Mesodermal cell (in vitro differentiated cells): ENCODE measurements at regions not wholly inside any gene's neighbourhood (a gene's known extent, or its start where the extent isn't known, plus 50 kb on each side); places are given as distances from the start of the nearest gene placed in this dataset.

Experiments
- H3K27ac ChIP-seq: 2 replicates; pipeline ENCODE4 v1.7.0; 2013; ENCODE audit warnings: mild to moderate bottlenecking, low read depth, low read length, moderate library complexity; ENCODE audit not compliant: severe bottlenecking
- H3K36me3 ChIP-seq: 2 replicates; pipeline ENCODE4 v1.7.1; 2013; ENCODE audit warnings: mild to moderate bottlenecking, low read length, moderate library complexity; ENCODE audit not compliant: control insufficient read depth, insufficient read depth
- H3K4me1 ChIP-seq: one replicate; pipeline ENCODE4 v1.7.1; 2013; ENCODE audit warnings: mild to moderate bottlenecking, low read length; ENCODE audit not compliant: insufficient read depth, control insufficient read depth, poor library complexity, severe bottlenecking
- H3K4me3 ChIP-seq: 2 replicates; pipeline ENCODE4 v1.7.0; 2013; ENCODE audit warnings: low read length, control low read depth, mild to moderate bottlenecking; ENCODE audit not compliant: insufficient read depth, poor library complexity, severe bottlenecking; ENCODE audit errors: extremely low read depth
- H3K9me3 ChIP-seq: 2 replicates; pipeline ENCODE4 v1.7.1; 2013; ENCODE audit warnings: mild to moderate bottlenecking, low read length, moderate library complexity; ENCODE audit not compliant: control insufficient read depth
- WGBS, 2 experiments: methylation state at CpG; one replicate each; pipeline ENCODE4 v1.1.5; 2013; ENCODE audit warnings: missing lambda C conversion rate in 2 of 2; ENCODE audit not compliant: insufficient coverage in 2 of 2; 5-methylcytosine and 5-hydroxymethylcytosine counted together

DNA sequence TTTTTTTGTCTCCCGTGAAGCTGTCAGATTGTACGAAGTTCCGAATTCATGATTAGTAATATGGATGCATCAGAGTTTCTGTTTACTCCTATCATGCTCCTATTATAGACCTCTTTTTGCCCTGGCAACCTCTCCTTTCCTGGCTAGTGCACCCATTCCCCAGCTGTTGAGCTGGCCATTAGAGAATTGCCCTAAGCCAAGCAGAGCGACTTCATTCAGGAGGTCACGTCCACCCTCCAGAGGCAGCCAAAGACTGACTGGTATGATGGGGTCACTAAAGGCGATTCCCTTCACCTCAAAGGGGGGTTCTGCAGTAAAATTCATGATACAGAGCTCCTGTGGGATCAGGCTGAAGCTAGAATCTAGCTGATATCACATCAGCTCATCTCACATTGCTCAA lies 351.9 kb downstream of the BTBD3 start:
- 86 to 100% methylated on average over 1 to 3 of the region's 6 CpGs for WGBS, 2 experiments
- no peaks in the 10 kb centered on the region for H3K4me1 ChIP-seq
- no peaks in the 10 kb centered on the region for H3K36me3 ChIP-seq
- H3K4me3 ChIP-seq: no peak overlapping the region
- H3K9me3 ChIP-seq: no peaks in the 10 kb centered on the region
- no peak overlapping the region for H3K27ac ChIP-seq

DNA sequence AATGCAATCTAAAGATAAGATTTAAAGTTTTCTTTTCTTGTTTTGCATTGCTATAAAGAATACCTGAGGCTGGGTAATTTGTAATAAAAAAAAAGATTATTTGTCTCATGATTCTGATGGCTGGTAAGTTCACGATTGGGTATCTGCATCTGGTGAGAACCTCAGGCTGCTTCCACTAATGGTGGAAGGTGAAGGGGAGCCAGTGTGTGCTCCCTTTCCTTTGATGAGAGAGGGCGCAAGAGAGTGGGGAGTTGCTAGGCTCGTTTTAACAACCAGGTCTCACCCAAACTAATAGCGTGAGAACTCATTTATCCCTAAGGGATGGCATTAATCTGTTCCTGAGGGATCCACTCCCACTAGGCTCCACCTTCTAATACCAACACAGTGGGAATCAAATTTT lies 353.2 kb downstream of the BTBD3 start:
- no peaks in the 10 kb centered on the region for H3K36me3 ChIP-seq
- 61 to 77% methylated on average over 1 to 2 of the region's 4 CpGs for WGBS, 2 experiments
- H3K4me1 ChIP-seq: no peaks in the 10 kb centered on the region
- H3K4me3 ChIP-seq: no peak overlapping the region
- no peak overlapping the region for H3K27ac ChIP-seq
- H3K9me3 ChIP-seq: no peaks in the 10 kb centered on the region

DNA sequence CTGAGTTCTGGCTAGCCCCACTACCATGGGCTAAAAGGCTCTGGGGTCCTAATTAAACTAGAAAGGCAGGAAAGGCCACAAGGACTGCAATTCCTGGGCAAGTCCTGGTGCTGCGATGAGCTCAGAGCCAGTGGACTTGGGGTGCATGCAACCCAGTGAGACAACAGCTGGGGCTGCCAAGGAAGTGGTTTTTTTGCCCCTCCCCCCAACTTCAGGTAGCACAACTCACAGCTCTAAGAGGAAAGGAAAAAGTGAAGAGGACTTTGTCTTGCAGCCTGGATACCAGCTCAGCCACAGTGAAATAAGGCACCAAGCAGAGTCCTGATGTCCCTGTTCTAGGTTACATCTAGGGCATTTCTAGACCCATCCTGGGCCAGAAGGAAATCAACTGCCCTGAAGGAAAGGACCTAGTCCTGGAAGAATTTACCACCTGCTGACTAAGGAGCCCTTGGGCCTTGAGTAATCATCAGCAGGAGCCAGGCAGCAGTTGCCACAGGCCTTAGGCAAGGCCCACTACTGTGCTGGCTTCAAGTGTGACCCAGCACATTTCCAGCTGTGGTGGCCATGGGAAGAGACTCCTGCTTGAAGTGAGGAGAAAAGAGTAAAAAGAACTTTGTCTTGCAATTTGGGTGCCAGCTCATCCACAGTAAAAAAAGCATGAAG lies 358.4 kb downstream of the BTBD3 start:
- Histone ChIP-seq H3K36me3 (no peaks in the 10 kb centered on the region), H3K4me3 (no peak overlapping the region), H3K4me1 (no peaks in the 10 kb centered on the region), H3K9me3 (no peaks in the 10 kb centered on the region), H3K27ac (no peak overlapping the region)
- 83 to 100% methylated on average over 1 of the region's 1 CpG for WGBS, 2 experiments

DNA sequence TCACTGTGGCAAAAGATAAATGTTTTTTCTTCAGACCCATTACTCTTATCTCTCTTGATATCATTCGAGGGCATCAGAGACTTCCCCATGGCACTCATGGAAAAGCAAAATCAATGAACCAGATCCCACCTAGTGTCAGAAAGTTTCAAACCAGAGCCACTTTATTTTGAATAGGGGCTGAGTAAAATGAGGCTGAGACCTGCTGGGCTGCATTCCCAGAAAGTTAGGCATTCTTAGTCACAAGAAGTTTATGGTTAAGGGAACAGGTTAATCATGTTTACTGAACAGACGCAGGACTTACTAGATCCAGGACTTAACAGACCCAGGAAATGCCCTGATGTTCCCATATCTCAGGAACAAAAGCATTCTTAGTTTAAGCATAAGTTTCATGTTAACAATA lies 369.9 kb downstream of the BTBD3 start:
- no peak overlapping the region for H3K27ac ChIP-seq
- H3K9me3 ChIP-seq: no peaks in the 10 kb centered on the region
- no peak overlapping the region for H3K4me3 ChIP-seq
- no peaks in the 10 kb centered on the region for H3K36me3 ChIP-seq
- WGBS, 2 experiments: 57 to 80% methylated on average over 1 of the region's 2 CpGs
- H3K4me1 ChIP-seq: no peaks in the 10 kb centered on the region

DNA sequence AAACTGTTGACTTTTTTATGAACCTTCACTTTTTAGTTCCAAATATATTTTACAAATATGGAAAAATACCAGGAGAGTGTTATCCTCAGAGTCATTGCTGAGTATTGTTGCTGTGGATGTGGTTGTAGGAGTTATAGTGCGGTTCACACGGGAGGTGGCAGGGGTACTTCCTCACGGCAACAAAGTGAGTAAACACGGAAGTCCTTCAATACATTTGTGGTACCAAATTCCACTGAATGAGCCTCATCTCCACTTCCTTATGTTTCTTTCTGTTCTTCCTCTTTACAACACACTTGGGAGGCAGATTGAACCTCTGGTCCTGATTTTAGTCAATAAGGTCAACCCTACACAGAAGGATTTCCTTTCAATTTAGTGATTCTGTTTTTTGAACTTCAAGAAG lies 371.8 kb downstream of the BTBD3 start:
- whole genome bisulfite sequencing, 2 experiments: 92% methylated on average over 4 of the region's 4 CpGs; no CpG with 5 or more reads in 1 of the 2 experiments
- no peak overlapping the region for H3K4me3 ChIP-seq
- H3K27ac ChIP-seq: no peak overlapping the region
- no peaks in the 10 kb centered on the region for H3K4me1 ChIP-seq
- H3K36me3 ChIP-seq: no peaks in the 10 kb centered on the region
- no peaks in the 10 kb centered on the region for H3K9me3 ChIP-seq

DNA sequence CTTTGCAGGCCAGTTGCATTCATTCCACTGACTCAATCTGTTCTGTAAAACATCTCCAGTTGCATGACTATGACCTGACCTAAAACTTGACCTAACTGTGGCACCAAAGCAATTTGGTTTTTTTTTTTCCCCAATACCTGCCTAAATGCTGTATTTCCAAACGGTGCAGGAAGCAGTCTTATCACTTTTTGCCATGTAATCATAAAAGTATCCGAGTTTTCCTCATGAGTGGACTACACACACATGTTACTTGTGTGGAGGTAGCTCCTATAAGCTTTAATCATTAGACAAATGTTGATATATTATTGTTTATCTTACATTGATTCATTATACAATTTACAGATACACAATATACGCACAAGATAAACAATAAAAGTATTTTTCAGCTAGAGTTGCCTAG lies 373.7 kb downstream of the BTBD3 start:
- no peak overlapping the region for H3K4me3 ChIP-seq
- H3K4me1 ChIP-seq: no peaks in the 10 kb centered on the region
- no peaks in the 10 kb centered on the region for H3K9me3 ChIP-seq
- H3K27ac ChIP-seq: no peak overlapping the region
- no peaks in the 10 kb centered on the region for H3K36me3 ChIP-seq
- WGBS, 2 experiments: no CpG with 5 or more reads among the region's 3 CpGs

DNA sequence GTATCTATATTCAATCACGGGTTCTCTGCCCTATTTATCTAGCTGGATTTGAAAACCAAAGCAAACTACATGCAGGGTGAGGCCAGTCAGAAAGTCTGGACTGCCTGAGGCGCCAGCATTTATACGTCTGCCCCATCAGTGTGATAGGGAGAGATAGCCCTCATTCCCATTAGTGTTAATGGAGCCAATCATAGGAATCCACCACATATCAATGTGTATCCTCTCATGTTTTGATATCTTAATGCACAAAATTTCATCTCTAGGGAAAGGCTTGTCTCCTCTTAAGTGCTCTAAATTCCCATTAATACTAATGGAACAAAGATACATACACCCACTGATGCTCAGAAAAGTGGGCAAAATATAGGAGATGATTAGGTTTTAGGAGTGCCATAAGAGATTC lies 376.2 kb downstream of the BTBD3 start:
- Histone ChIP-seq H3K4me3 (no peak overlapping the region), H3K9me3 (no peaks in the 10 kb centered on the region), H3K36me3 (no peaks in the 10 kb centered on the region), H3K4me1 (no peaks in the 10 kb centered on the region), H3K27ac (no peak overlapping the region)
- WGBS, 2 experiments: 60 to 86% methylated on average over 1 of the region's 3 CpGs

DNA sequence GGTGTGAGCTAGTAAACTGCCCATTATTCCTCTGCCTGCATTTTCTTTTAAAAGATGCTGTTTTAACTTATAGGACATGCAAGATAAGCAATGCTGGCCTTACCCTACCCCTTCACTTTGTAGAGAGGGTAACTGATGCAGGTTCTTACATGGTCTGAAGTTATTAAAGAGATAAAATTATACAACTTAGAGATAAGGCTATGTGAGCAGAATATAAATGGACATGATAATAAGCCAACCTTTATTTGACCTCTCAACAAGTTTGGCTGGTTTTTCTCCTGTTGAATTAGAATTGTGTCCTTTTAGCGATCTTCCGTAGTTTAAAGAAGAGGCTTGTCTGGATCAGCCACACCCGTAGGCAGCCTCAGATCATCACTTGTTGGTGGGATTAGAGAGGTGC lies 377.0 kb downstream of the BTBD3 start:
- no peaks in the 10 kb centered on the region for H3K9me3 ChIP-seq
- no peaks in the 10 kb centered on the region for H3K4me1 ChIP-seq
- H3K27ac ChIP-seq: no peak overlapping the region
- H3K4me3 ChIP-seq: no peak overlapping the region
- 84 to 100% methylated on average over 2 of the region's 3 CpGs for WGBS, 2 experiments
- H3K36me3 ChIP-seq: no peaks in the 10 kb centered on the region

DNA sequence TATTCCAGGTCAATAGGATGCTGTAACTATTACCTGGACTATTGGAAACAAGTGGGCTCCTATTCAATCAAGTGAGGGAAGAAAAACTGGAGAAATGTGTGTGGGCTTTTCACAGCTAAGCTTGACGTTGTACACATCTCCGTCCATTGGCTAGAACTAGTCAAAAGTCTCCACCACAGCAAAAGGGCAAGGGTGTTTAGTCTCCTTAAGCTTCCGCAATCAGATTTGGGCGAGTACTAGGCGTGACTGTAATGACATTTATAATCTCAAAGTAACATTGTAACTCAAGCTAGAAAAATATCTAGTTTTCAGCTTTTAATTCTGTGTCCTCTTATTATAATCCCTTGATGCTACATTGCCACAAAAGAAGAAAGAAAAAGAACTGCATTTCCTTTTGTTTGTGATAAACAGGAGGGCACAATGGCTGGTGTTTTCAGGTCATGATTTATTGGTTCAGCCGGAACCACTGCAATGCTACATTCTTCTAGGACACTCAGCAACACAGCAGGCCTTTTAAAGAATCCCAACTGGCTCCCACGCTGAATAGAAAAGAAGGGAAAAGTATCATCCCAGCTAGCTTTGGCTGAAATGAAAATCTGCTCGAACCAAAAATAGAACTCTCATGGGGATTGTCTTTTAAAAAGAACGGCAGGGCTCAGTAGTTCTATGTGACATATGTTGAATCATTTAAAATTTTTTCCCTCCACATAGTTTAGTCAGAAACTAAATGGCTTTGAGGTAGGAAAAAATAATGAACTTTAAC lies 387.7 kb downstream of the BTBD3 start:
- H3K9me3 ChIP-seq: no peaks in the 10 kb centered on the region
- no peak overlapping the region for H3K4me3 ChIP-seq
- 65 to 91% methylated on average over 3 to 4 of the region's 9 CpGs for WGBS, 2 experiments
- H3K27ac ChIP-seq: no peak overlapping the region
- no peaks in the 10 kb centered on the region for H3K36me3 ChIP-seq
- H3K4me1 ChIP-seq: no peaks in the 10 kb centered on the region

DNA sequence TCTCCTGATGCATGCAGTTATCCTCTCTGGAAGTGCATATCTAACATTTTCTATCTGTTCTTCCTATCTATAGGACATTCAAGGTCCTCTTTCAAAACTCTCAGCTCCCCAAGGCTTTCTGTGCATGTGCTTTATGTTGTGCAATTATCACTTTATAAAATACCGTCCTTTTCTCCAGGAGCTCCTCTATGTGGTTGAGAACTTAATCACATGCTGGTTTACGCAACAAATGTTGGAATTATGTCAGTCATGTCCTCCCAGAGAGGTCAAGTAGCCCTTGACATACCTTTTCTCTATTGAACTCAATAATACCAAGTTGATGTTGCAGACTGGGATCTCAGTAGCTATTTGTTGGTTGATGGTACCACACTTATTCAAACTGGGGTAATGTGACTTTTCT lies 388.4 kb downstream of the BTBD3 start:
- H3K36me3 ChIP-seq: no peaks in the 10 kb centered on the region
- H3K4me1 ChIP-seq: no peaks in the 10 kb centered on the region
- WGBS, 2 experiments: no CpG with 5 or more reads among the region's 2 CpGs
- no peak overlapping the region for H3K27ac ChIP-seq
- no peaks in the 10 kb centered on the region for H3K9me3 ChIP-seq
- H3K4me3 ChIP-seq: no peak overlapping the region
